ENCODE measurements at regions not wholly inside any gene's neighbourhood (a gene's known extent, or its start where the extent isn't known, plus 50 kb on each side); places are given as distances from the start of the nearest gene placed in this dataset.
A peak's percentile ranks its signal among the peaks of the same experiment; 100 is the strongest.

DNA sequence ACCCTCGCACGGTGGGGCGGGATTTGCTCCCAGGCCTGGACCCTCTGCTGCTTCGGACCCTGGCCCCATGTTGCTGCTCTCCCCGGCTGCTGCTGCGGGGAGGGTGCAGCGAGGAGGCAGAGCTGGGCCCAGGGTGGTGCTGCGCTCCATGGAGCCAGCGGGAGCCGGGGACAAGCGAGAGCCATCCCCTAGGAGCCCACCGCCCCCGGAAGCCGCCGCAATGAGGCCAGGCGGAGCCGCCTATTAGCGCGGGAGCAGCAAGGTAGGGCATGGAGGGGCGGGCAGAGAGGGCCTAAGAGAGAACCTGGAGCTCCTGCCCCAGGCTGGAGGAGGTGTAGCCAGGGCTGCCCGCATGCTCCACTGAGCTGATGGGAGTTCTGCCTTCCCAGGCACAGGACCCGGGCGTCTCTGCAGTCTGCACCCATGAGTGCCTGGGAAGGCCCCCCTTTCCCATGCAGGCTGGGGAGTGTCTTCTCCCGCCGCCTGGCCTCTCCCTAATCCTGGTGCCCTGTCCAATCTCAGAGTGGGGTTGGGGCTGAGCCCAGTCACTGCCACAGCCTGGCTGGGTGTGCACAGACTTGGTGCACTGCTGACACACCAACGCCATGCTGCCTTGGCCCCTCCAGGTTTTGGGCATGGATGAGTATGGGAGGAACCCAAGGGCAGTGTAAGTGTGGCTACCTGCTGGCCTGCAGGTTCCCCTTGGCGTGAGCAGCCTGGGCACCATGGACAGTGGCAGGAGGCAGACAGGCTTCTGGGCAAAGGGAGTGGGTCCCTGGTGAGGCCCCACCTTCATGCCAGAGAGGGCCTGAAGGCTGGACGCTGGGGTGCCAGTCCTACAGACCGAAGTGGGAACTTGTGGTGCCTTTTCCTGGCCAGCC, 360.6 kb upstream of the MAP3K7 start:
- Mint-ChIP-seq H3K4me1 (ENCODE audit: low read depth) (no peaks in the 10 kb centered on the region), H3K9me3 (no peaks in the 10 kb centered on the region), H3K27ac (no peak overlapping the region), H3K27me3 (ENCODE audit: low read depth) (no peaks in the 10 kb centered on the region), H3K4me3 (no peak overlapping the region), H3K36me3 (ENCODE audit: low read depth) (no peaks in the 10 kb centered on the region)
- DNase-seq (ENCODE audit: low spot score): no peak

DNA sequence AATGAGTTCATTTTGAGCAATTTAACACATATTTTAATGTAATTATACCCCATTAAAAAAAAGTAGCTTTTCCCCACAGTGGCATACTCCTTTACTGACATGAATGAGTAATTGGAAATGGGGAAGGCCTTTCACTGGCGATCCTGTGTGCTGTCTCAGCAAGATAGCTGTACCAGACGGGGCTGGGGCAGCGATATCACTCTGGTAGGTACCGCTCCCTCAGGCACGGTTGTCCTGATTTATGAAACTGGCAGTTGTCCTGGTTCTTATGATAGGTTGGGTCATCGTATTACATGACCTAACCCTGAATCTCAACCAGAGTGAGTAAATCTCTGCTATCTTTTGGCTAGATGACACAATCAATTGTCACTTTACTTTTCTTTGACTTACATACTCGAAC, 355.0 kb upstream of the MAP3K7 start:
- Mint-ChIP-seq H3K9me3 (no peaks in the 10 kb centered on the region), H3K4me1 (ENCODE audit: low read depth) (peaks cover 5% of the 10 kb centered on the region), H3K36me3 (ENCODE audit: low read depth) (no peaks in the 10 kb centered on the region), H3K4me3 (no peak overlapping the region), H3K27me3 (ENCODE audit: low read depth) (peaks cover 4% of the 10 kb centered on the region), H3K27ac (no peak overlapping the region)
- DNase-seq (ENCODE audit: low spot score): no peak

GRCh38 chr6:90940812-90941481, 354.1 kb upstream of the MAP3K7 start:
- Mint-ChIP-seq H3K9me3 (no peaks in the 10 kb centered on the region), H3K4me1 (ENCODE audit: low read depth) (peaks cover 5% of the 10 kb centered on the region), H3K36me3 (ENCODE audit: low read depth) (no peaks in the 10 kb centered on the region), H3K27me3 (ENCODE audit: low read depth) (peaks cover 4% of the 10 kb centered on the region), H3K27ac (no peak overlapping the region), H3K4me3 (peak overlapping the region; percentile 38)
- no peak for DNase-seq (ENCODE audit: low spot score)

DNA sequence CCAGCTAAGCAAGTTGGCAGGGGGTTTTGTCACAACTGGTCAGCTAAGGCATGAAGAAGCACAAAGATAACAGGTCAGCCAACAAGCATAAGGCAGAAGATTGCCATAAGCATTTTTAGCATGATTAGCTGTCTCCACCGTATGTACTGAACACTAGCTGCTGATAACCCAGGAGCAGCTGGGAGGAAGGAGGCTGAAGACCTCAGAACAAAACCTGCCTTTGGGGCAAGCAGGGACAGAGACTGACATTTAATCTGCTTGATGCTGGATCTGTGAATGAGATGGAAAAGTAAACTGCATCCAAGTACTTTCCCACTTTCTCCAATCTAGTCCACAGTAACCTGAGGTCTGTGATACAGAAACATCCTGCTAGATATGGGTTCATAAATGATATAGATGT, 353.0 kb upstream of the MAP3K7 start:
- no peak overlapping the region for H3K4me3 Mint-ChIP-seq
- H3K4me1 Mint-ChIP-seq (ENCODE audit: low read depth): peaks cover 6% of the 10 kb centered on the region
- H3K27me3 Mint-ChIP-seq (ENCODE audit: low read depth): peaks cover 4% of the 10 kb centered on the region
- H3K36me3 Mint-ChIP-seq (ENCODE audit: low read depth): no peaks in the 10 kb centered on the region
- no peaks in the 10 kb centered on the region for H3K9me3 Mint-ChIP-seq
- H3K27ac Mint-ChIP-seq: no peak overlapping the region
- no peak for DNase-seq (ENCODE audit: low spot score)

DNA sequence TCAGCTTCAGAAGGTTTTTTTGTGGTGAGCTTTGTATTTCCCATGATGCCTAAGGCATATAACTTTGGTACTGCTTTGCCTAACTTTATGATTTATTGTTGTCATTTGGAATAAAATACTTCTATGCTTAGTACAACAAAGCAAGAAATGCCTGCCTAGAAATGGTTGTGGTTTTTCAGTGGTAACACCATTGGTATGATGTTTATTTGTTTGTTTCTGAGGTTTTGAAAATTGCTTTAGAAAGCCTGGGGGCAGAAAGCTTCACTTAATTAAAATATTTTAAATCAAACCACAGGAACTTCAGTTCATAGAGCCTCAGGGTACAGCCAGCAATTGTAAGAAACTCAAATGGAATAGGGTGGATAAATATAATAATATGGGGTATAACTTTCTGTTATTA, 351.2 kb upstream of the MAP3K7 start:
- H3K9me3 Mint-ChIP-seq: no peaks in the 10 kb centered on the region
- no peak for DNase-seq (ENCODE audit: low spot score)

GRCh38 chr6:90936286-90936685, 349.4 kb upstream of the MAP3K7 start:
- peaks cover 9% of the 10 kb centered on the region for H3K4me1 Mint-ChIP-seq (ENCODE audit: low read depth)
- DNase-seq (ENCODE audit: low spot score): no peak
- H3K27me3 Mint-ChIP-seq (ENCODE audit: low read depth): peaks cover 12% of the 10 kb centered on the region
- H3K9me3 Mint-ChIP-seq: no peaks in the 10 kb centered on the region
- no peak overlapping the region for H3K4me3 Mint-ChIP-seq
- no peaks in the 10 kb centered on the region for H3K36me3 Mint-ChIP-seq (ENCODE audit: low read depth)
- H3K27ac Mint-ChIP-seq: no peak overlapping the region

More for the DNA sequence above, 351.2 kb upstream of the MAP3K7 start:
- Mint-ChIP-seq H3K27ac (no peak overlapping the region), H3K4me1 (ENCODE audit: low read depth) (peaks cover 9% of the 10 kb centered on the region), H3K4me3 (no peak overlapping the region), H3K27me3 (ENCODE audit: low read depth) (peaks cover 4% of the 10 kb centered on the region), H3K36me3 (ENCODE audit: low read depth) (no peaks in the 10 kb centered on the region)

DNA sequence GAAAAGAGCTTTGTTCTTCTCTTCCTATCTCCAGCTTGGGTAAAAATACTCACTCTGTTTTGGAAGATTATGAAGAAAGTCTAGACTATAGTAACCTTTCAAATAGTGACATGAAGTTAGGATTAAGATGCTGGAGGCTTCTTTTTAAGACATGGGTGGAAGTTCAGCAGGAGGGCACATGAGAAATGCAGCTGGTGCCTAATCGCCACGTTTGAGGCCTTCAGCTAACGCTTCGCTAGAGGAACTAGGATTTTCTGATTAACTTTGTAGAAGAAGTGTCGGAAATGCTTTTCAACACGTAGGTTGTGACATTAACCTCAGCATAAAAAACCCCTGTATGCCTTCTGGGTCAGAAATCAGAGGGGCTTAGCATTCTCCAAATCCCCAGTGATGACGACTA, 348.1 kb upstream of the MAP3K7 start:
- Mint-ChIP-seq H3K9me3 (no peaks in the 10 kb centered on the region), H3K27me3 (ENCODE audit: low read depth) (peaks cover 12% of the 10 kb centered on the region), H3K36me3 (ENCODE audit: low read depth) (no peaks in the 10 kb centered on the region), H3K27ac (no peak overlapping the region), H3K4me3 (no peak overlapping the region), H3K4me1 (ENCODE audit: low read depth) (peaks cover 4% of the 10 kb centered on the region)
- no peak for DNase-seq (ENCODE audit: low spot score)

- DNase-seq (ENCODE audit: low spot score): no peak
- H3K9me3 Mint-ChIP-seq: no peaks in the 10 kb centered on the region
- H3K36me3 Mint-ChIP-seq (ENCODE audit: low read depth): no peaks in the 10 kb centered on the region
- H3K4me3 Mint-ChIP-seq: no peak overlapping the region
- H3K27me3 Mint-ChIP-seq (ENCODE audit: low read depth): peaks cover 13% of the 10 kb centered on the region
- H3K4me1 Mint-ChIP-seq (ENCODE audit: low read depth): peaks cover 4% of the 10 kb centered on the region
- H3K27ac Mint-ChIP-seq: no peak overlapping the region
Measured at GRCh38 chr6:90934081-90934480, 347.2 kb upstream of the MAP3K7 start.

GRCh38 chr6:90932351-90932750, 345.5 kb upstream of the MAP3K7 start:
- H3K27ac Mint-ChIP-seq: no peak overlapping the region
- no peak for DNase-seq (ENCODE audit: low spot score)
- peaks cover 4% of the 10 kb centered on the region for H3K4me1 Mint-ChIP-seq (ENCODE audit: low read depth)
- peaks cover 10% of the 10 kb centered on the region for H3K27me3 Mint-ChIP-seq (ENCODE audit: low read depth)
- no peaks in the 10 kb centered on the region for H3K36me3 Mint-ChIP-seq (ENCODE audit: low read depth)
- H3K4me3 Mint-ChIP-seq: no peak overlapping the region
- no peaks in the 10 kb centered on the region for H3K9me3 Mint-ChIP-seq

DNA sequence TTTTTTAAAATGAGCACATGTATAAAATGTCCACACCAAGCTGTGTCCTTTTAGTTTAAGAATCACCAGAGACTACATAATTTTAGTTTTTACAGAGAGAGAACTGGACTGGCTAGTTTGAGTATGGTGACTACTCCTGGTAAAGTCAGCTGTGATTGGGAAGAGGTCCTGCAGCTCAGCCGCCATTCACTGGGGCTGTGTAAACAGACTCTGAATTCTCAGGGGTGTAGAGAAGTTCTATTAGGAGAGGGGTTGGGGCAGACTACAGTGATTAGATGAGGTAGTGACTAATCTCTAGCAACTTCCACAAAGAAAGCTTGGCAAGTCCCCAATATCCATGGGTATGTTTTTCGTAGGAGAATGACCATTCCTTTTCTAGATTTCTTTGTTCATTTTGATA, 341.2 kb upstream of the MAP3K7 start:
- no peaks in the 10 kb centered on the region for H3K36me3 Mint-ChIP-seq (ENCODE audit: low read depth)
- no peaks in the 10 kb centered on the region for H3K9me3 Mint-ChIP-seq
- H3K27ac Mint-ChIP-seq: no peak overlapping the region
- DNase-seq (ENCODE audit: low spot score): no peak
- no peak overlapping the region for H3K4me3 Mint-ChIP-seq
- peaks cover 14% of the 10 kb centered on the region for H3K27me3 Mint-ChIP-seq (ENCODE audit: low read depth)
- H3K4me1 Mint-ChIP-seq (ENCODE audit: low read depth): no peaks in the 10 kb centered on the region

DNA sequence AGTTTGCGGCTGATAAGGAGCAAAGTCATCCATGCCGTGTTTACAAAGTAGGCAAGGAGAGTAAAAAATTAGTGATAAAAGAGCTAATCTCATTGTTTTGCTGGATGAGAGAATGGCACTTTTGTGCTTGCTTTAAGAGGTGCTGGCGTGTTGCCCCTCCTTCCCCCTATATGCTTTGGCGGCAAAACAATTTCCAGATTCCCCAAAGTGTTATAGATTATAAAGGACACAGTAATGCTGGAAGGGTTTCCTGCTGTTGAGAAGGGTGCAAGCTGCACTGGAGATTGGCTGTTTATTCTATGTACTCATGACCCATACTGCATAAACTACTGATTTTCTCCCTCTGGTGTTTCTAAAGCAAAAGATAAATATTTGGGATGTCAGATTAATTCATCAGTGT, 338.9 kb upstream of the MAP3K7 start:
- H3K27ac Mint-ChIP-seq: no peak overlapping the region
- DNase-seq (ENCODE audit: low spot score): no peak

DNA sequence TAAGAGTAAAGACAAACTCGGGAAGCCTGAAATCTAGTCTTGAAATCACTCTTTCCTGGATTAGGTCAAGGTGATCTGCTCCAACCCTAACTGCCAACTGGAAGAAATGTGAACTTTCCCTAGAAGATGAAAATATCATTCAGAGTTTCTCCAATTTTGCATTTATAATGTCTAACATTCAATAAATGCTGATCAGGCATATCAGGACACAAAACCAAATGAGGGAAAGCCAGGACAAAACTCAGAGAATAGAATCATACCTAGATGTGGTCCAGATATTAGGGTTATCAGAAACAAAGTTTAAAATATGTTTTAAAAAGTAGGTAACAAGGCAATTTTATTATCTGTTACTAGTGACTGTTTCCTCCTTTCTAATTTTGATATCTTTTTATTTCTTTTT, 335.5 kb upstream of the MAP3K7 start:
- Mint-ChIP-seq H3K4me3 (no peak overlapping the region), H3K4me1 (ENCODE audit: low read depth) (no peaks in the 10 kb centered on the region), H3K9me3 (no peaks in the 10 kb centered on the region), H3K36me3 (ENCODE audit: low read depth) (no peaks in the 10 kb centered on the region), H3K27me3 (ENCODE audit: low read depth) (peaks cover 12% of the 10 kb centered on the region), H3K27ac (no peak overlapping the region)
- DNase-seq (ENCODE audit: low spot score): no peak

More for the DNA sequence above, 338.9 kb upstream of the MAP3K7 start:
- H3K4me1 Mint-ChIP-seq (ENCODE audit: low read depth): no peaks in the 10 kb centered on the region
- no peaks in the 10 kb centered on the region for H3K9me3 Mint-ChIP-seq
- H3K27me3 Mint-ChIP-seq (ENCODE audit: low read depth): peaks cover 6% of the 10 kb centered on the region
- no peak overlapping the region for H3K4me3 Mint-ChIP-seq
- H3K36me3 Mint-ChIP-seq (ENCODE audit: low read depth): no peaks in the 10 kb centered on the region

DNA sequence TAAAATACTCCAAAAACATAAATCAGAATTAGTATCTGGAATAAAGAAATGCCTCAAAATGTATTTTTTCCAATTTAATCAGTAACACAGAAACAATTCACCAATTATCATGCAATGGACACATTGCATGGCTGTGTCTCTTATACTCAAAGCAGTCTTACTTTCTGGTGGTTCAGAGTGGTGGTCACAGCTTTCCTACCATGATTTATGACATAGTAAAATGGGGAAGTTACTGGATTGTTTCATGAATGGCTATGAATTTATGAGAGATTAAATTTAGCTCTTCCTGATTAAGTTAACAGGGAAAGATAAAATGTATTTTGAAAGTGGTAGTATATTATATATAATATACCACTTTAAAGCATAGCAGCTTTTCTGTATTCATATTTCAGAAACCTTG, 331.5 kb upstream of the MAP3K7 start:
- no peaks in the 10 kb centered on the region for H3K4me1 Mint-ChIP-seq (ENCODE audit: low read depth)

GRCh38 chr6:90917376-90917775, 330.5 kb upstream of the MAP3K7 start:
- Mint-ChIP-seq H3K27me3 (ENCODE audit: low read depth) (peaks cover 10% of the 10 kb centered on the region), H3K4me3 (no peak overlapping the region), H3K36me3 (ENCODE audit: low read depth) (no peaks in the 10 kb centered on the region), H3K9me3 (peaks cover 3% of the 10 kb centered on the region), H3K27ac (no peak overlapping the region), H3K4me1 (ENCODE audit: low read depth) (no peaks in the 10 kb centered on the region)
- no peak for DNase-seq (ENCODE audit: low spot score)

More for the DNA sequence above, 331.5 kb upstream of the MAP3K7 start:
- peaks cover 3% of the 10 kb centered on the region for H3K9me3 Mint-ChIP-seq
- no peak overlapping the region for H3K27ac Mint-ChIP-seq
- no peak for DNase-seq (ENCODE audit: low spot score)
- no peaks in the 10 kb centered on the region for H3K36me3 Mint-ChIP-seq (ENCODE audit: low read depth)
- no peak overlapping the region for H3K4me3 Mint-ChIP-seq
- H3K27me3 Mint-ChIP-seq (ENCODE audit: low read depth): peaks cover 8% of the 10 kb centered on the region
